ENCODE measurements at regions not wholly inside any gene's neighbourhood (a gene's known extent, or its start where the extent isn't known, plus 50 kb on each side); places are given as distances from the start of the nearest gene placed in this dataset.

GRCh38 chrX:45696736-45697135, 496.1 kb upstream of the DIPK2B start:
- TF ChIP-seq CTCF (IDR thresholded peaks at IDR 0.05; ENCODE audit: insufficient read depth, low read length) (no peak), REST (IDR thresholded peaks at IDR 0.05; ENCODE audit: insufficient replicate concordance, low read depth) (no peak), POLR2AphosphoS5 (IDR thresholded peaks at IDR 0.05; ENCODE audit: low read depth) (no peak), GABPA (IDR thresholded peaks at IDR 0.05; ENCODE audit: low read depth) (no peak)
